K562 (cell line): ENCODE measurements at regions not wholly inside any gene's neighbourhood (a gene's known extent, or its start where the extent isn't known, plus 50 kb on each side); places are given as distances from the start of the nearest gene placed in this dataset.

Source experiments
- ATAC-seq: fragments of 200-7000 bp; cut with Tn5 transposase; 3 replicates; pipeline ENCODE4 v1.9.1; 2020; ENCODE audit warnings: moderate library complexity
- BruUV-seq: library from RNA; stranded (reverse); fragments of 400-500 nt; replicated peaks from 2 replicates; lab custom pipeline; 2021; lab: Mats Ljungman, UMichigan
- CTCF ChIA-PET: fragments of 300-600 bp; formaldehyde crosslinking; extraction: SDS; loops from one replicate; lab custom pipeline; 2021; ENCODE audit warnings: low intra/inter-chr PET ratio; lab: Yijun Ruan, JAX
- POLR2A ChIA-PET: fragments of 300-600, 350-650 bp; sonication (Branson Sonifier 250); formaldehyde crosslinking; extraction: SDS; loops from one replicate; lab custom pipeline; 2021; ENCODE audit warnings: antibody characterized with exemption, inconsistent platforms; lab: Yijun Ruan, JAX
- DNase-seq, 4 experiments: peaks; one replicate each; pipeline versions ENCODE4 v3.0.0 to v3.0.0-alpha.2; 2011 to 2018; ENCODE audit warnings: low spot score in 3 of 4, mixed read lengths in 3 of 4; ENCODE audit errors: extremely low read depth in 1 of 4
- FAIRE-seq: peaks from 2 replicates; lab custom pipeline; 2011; peaks lifted over from hg19 to GRCh38; lab: Jason Lieb, UNC
- H2AFZ ChIP-seq: 2 replicates; pipeline ENCODE4 v1.6.0; 2011; ENCODE audit warnings: low read depth, low read length, control low read depth, inconsistent platforms
- H3K27ac ChIP-seq: fragments of 200-600 bp; 3 replicates; pipeline ENCODE4 v1.8.0; 2011; ENCODE audit warnings: low read depth, mild to moderate bottlenecking, control low read depth, inconsistent platforms, low read length, moderate library complexity, mixed read lengths; ENCODE audit errors: extremely low read depth
- H3K27me3 ChIP-seq, 2 experiments: fragments of 300-600 bp in 1 of 2; 2 replicates in 1 of 2; 3 replicates in 1 of 2; pipeline versions ENCODE4 v1.6.0 to v1.8.0; 2011; ENCODE audit warnings: inconsistent platforms in 2 of 2, low read length in 2 of 2, mild to moderate bottlenecking in 1 of 2, mixed read lengths in 1 of 2, moderate library complexity in 1 of 2; ENCODE audit not compliant: control insufficient read depth in 2 of 2, insufficient read depth in 2 of 2
- H3K36me3 ChIP-seq: fragments of 300-600 bp; 3 replicates; pipeline ENCODE4 v1.8.0; 2011; ENCODE audit warnings: mild to moderate bottlenecking, low read length, inconsistent platforms; ENCODE audit not compliant: control insufficient read depth, insufficient read depth
- H3K4me1 ChIP-seq, 2 experiments: fragments of 200-600 bp in 1 of 2; replicated peaks in 1 of 2; 2 replicates in 1 of 2; 3 replicates in 1 of 2; pipeline versions ENCODE4 v1.5.1 to v1.8.0; 2011; ENCODE audit warnings: inconsistent platforms in 2 of 2, low read length in 2 of 2, mild to moderate bottlenecking in 1 of 2, mixed read lengths in 1 of 2, moderate library complexity in 1 of 2; ENCODE audit not compliant: control insufficient read depth in 2 of 2, insufficient read depth in 2 of 2
- H3K4me2 ChIP-seq: 2 replicates; pipeline ENCODE4 v1.6.1; 2011; ENCODE audit warnings: low read length, control low read depth, inconsistent platforms, mixed read lengths; ENCODE audit not compliant: insufficient read depth
- H3K4me3 ChIP-seq: fragments of 200-600 bp; sonication (generic), shearing (Covaris generic); 2 replicates; pipeline ENCODE4 v1.5.1; 2016; ENCODE audit warnings: control low read depth, inconsistent platforms
- H3K79me2 ChIP-seq: fragments of 200-600 bp; 3 replicates; pipeline ENCODE4 v1.8.0; 2011; ENCODE audit warnings: low read length, inconsistent platforms; ENCODE audit not compliant: control insufficient read depth, insufficient read depth
- H3K9ac ChIP-seq, 2 experiments: 2 replicates each; pipeline versions ENCODE4 v1.6.0 to v1.6.1; 2011; ENCODE audit warnings: low read depth in 2 of 2, low read length in 2 of 2, control low read depth in 1 of 2, inconsistent platforms in 1 of 2, mild to moderate bottlenecking in 1 of 2, mixed read lengths in 1 of 2; ENCODE audit not compliant: insufficient read depth in 1 of 2
- H3K9me1 ChIP-seq: one replicate; pipeline ENCODE4 v1.6.0; 2011; ENCODE audit warnings: inconsistent platforms, mild to moderate bottlenecking, low read length, moderate library complexity; ENCODE audit not compliant: control insufficient read depth, insufficient read depth
- H3K9me3 ChIP-seq: replicated peaks from 2 replicates; pipeline ENCODE4 v1.5.1; 2011; ENCODE audit warnings: low read depth, low read length, inconsistent platforms; ENCODE audit not compliant: control insufficient read depth, insufficient read depth
- H4K20me1 ChIP-seq: replicated peaks from 2 replicates; pipeline ENCODE4 v1.6.1; 2011; ENCODE audit warnings: low read length, inconsistent platforms, mixed read lengths; ENCODE audit not compliant: control insufficient read depth, insufficient read depth
- BMI1 ChIP-seq: fragments of 150-350 bp; IDR thresholded peaks from 2 replicates; pipeline ENCODE4 v1.6.1; 2014; ENCODE audit warnings: low read length
- CBX8 ChIP-seq: fragments of 200-600 bp; sonication (generic); IDR thresholded peaks from 2 replicates; pipeline ENCODE4 v1.6.1; 2012; ENCODE audit warnings: borderline replicate concordance, mixed run types, low read depth, mild to moderate bottlenecking, moderate library complexity, mixed read lengths, low read length, control low read depth, inconsistent platforms; ENCODE audit not compliant: poor library complexity, severe bottlenecking; ENCODE audit errors: extremely low read depth
- E2F3 ChIP-seq: fragments of 250-450 bp; sonication (Bioruptor Pico); IDR thresholded peaks from 2 replicates; pipeline ENCODE4 v1.4.0; 2020; ENCODE audit warnings: mild to moderate bottlenecking
- EHMT2 ChIP-seq: fragments of 450-650 bp; IDR thresholded peaks from 2 replicates; pipeline ENCODE4 v1.6.1; 2018; ENCODE audit warnings: antibody characterized with exemption
- FOXM1 ChIP-seq, 2 experiments: fragments of 450-650 bp in 1 of 2; sonication (generic) in 1 of 2; formaldehyde crosslinking in 1 of 2; IDR thresholded peaks; 2 replicates each; pipeline versions ENCODE4 v1.6.1 to v1.9.0; 2017 to 2022; ENCODE audit warnings: low read depth in 2 of 2, mild to moderate bottlenecking in 2 of 2, missing genetic modification reagents in 1 of 2, moderate library complexity in 1 of 2
- ILF3 ChIP-seq: fragments of 450-650 bp; IDR thresholded peaks from 2 replicates; pipeline ENCODE4 v1.6.1; 2018; ENCODE audit warnings: antibody characterized with exemption, mild to moderate bottlenecking, moderate library complexity, borderline replicate concordance
- KDM4B ChIP-seq, 2 experiments: fragments of 450-650 bp in 1 of 2; sonication (generic) in 1 of 2; IDR thresholded peaks; 2 replicates each; pipeline ENCODE4 v1.6.1; 2016 to 2017; ENCODE audit warnings: borderline replicate concordance in 2 of 2, antibody characterized with exemption in 1 of 2, low read depth in 1 of 2, mild to moderate bottlenecking in 1 of 2
- MBD2 ChIP-seq: sonication (generic); IDR thresholded peaks from 2 replicates; pipeline ENCODE4 v1.6.1; 2016; ENCODE audit warnings: low read depth, borderline replicate concordance
- RERE ChIP-seq: sonication (generic); formaldehyde crosslinking; IDR thresholded peaks from 2 replicates; pipeline ENCODE4 v1.8.0; 2023; ENCODE audit warnings: missing genetic modification reagents, mild to moderate bottlenecking, borderline replicate concordance
- SMAD1 ChIP-seq: fragments of 150-350 bp; IDR thresholded peaks from 2 replicates; pipeline ENCODE4 v1.6.1; 2014; ENCODE audit warnings: low read length, low read depth; ENCODE audit not compliant: partially characterized antibody
- ZNF431 ChIP-seq: sonication (generic); formaldehyde crosslinking; IDR thresholded peaks from 2 replicates; pipeline ENCODE4 v1.8.0; 2022; ENCODE audit warnings: mild to moderate bottlenecking, missing genetic modification reagents
- ZNF644 ChIP-seq: fragments of 200-800 bp; sonication (Bioruptor generic); IDR thresholded peaks from 2 replicates; pipeline ENCODE4 v1.6.1; 2016; ENCODE audit warnings: low read depth, missing genetic modification characterization, missing compliant biosample characterization
- WGBS: fragments of 100-300 bp; shearing (Covaris generic); methylation state at CpG from one replicate; pipeline ENCODE4 v1.1.6; 2016; ENCODE audit warnings: low coverage, mixed read lengths; ENCODE audit not compliant: insufficient coverage; ENCODE audit errors: missing lambda C conversion rate; 5-methylcytosine and 5-hydroxymethylcytosine counted together
- in situ Hi-C: fragments of 300-500 bp; cut with MboI; formaldehyde crosslinking; loops from 4 replicates; pipeline ENCODE4 v1.15.0; 2018; ENCODE audit warnings: inconsistent platforms, mixed read lengths
- intact Hi-C: fragments of 100-400 bp; cut with micrococcal nuclease; formaldehyde crosslinking; loops from 2 replicates; pipeline ENCODE4 v1.14.2; 2022
- TF ChIP-seq, protein P1 (sequence below): sonication (generic); formaldehyde crosslinking; IDR thresholded peaks from 2 replicates; pipeline ENCODE4 v1.8.0; 2022; ENCODE audit warnings: mild to moderate bottlenecking, missing genetic modification reagents

- Histone ChIP-seq H3K79me2 (no peaks in the 10 kb centered on the region), H4K20me1 (no peaks in the 10 kb centered on the region), H2AFZ (no peak overlapping the region), H3K4me3 (no peak overlapping the region), H3K4me1 (no peaks in the 10 kb centered on the region), H3K9ac (no peak overlapping the region), H3K36me3 (no peaks in the 10 kb centered on the region), H3K27me3 (no peaks in the 10 kb centered on the region), H3K4me2 (no peak overlapping the region), H3K9me3 (no peaks in the 10 kb centered on the region; the same call in 1 of the 2 replicates), H3K9me1 (no peaks in the 10 kb centered on the region), H3K27ac (no peak overlapping the region)
- ATAC-seq (no peak), FAIRE-seq (no peak), DNase-seq (no peak)
- in situ Hi-C loops (no loop called here), intact Hi-C loops (no loop called here)
- ChIA-PET CTCF (no interaction called here), POLR2A (no interaction called here)
- no TSS peak for BruUV-seq
- 0% methylated on average over 1 of the region's 1 CpG for WGBS
- TF ChIP-seq E2F3 (CRISPR knock-in tag) = no peak
- no peak for TF ChIP-seq KDM4B (IDR thresholded peaks at IDR 0.05; ENCODE audit: borderline replicate concordance in 2 of 2, low read depth in 1 of 2)
- TF ChIP-seq ILF3 = no peak
- no peak for TF ChIP-seq ZNF644 (tag)
- no peak for TF ChIP-seq MBD2
- no peak for TF ChIP-seq ZNF431
- TF ChIP-seq SMAD1 = no peak
- no peak for TF ChIP-seq FOXM1 (IDR thresholded peaks at IDR 0.05; ENCODE audit: low read depth)
- no peak for TF ChIP-seq FOXM1 (CRISPR knock-in tag; IDR thresholded peaks at IDR 0.05; ENCODE audit: low read depth)
- TF ChIP-seq, protein P1, sequence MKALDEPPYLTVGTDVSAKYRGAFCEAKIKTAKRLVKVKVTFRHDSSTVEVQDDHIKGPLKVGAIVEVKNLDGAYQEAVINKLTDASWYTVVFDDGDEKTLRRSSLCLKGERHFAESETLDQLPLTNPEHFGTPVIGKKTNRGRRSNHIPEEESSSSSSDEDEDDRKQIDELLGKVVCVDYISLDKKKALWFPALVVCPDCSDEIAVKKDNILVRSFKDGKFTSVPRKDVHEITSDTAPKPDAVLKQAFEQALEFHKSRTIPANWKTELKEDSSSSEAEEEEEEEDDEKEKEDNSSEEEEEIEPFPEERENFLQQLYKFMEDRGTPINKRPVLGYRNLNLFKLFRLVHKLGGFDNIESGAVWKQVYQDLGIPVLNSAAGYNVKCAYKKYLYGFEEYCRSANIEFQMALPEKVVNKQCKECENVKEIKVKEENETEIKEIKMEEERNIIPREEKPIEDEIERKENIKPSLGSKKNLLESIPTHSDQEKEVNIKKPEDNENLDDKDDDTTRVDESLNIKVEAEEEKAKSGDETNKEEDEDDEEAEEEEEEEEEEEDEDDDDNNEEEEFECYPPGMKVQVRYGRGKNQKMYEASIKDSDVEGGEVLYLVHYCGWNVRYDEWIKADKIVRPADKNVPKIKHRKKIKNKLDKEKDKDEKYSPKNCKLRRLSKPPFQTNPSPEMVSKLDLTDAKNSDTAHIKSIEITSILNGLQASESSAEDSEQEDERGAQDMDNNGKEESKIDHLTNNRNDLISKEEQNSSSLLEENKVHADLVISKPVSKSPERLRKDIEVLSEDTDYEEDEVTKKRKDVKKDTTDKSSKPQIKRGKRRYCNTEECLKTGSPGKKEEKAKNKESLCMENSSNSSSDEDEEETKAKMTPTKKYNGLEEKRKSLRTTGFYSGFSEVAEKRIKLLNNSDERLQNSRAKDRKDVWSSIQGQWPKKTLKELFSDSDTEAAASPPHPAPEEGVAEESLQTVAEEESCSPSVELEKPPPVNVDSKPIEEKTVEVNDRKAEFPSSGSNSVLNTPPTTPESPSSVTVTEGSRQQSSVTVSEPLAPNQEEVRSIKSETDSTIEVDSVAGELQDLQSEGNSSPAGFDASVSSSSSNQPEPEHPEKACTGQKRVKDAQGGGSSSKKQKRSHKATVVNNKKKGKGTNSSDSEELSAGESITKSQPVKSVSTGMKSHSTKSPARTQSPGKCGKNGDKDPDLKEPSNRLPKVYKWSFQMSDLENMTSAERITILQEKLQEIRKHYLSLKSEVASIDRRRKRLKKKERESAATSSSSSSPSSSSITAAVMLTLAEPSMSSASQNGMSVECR (CRISPR knock-in tag) = no peak
- no peak for TF ChIP-seq RERE
- TF ChIP-seq BMI1 = no peak
- TF ChIP-seq EHMT2 = no peak
- no peak for TF ChIP-seq CBX8
Observed at GRCh38 chr7:108869070-108869469, 299.4 kb downstream of the DNAJB9 start.
